ENCODE measurements at regions not wholly inside any gene's neighbourhood (a gene's known extent, or its start where the extent isn't known, plus 50 kb on each side); places are given as distances from the start of the nearest gene placed in this dataset.

DNA sequence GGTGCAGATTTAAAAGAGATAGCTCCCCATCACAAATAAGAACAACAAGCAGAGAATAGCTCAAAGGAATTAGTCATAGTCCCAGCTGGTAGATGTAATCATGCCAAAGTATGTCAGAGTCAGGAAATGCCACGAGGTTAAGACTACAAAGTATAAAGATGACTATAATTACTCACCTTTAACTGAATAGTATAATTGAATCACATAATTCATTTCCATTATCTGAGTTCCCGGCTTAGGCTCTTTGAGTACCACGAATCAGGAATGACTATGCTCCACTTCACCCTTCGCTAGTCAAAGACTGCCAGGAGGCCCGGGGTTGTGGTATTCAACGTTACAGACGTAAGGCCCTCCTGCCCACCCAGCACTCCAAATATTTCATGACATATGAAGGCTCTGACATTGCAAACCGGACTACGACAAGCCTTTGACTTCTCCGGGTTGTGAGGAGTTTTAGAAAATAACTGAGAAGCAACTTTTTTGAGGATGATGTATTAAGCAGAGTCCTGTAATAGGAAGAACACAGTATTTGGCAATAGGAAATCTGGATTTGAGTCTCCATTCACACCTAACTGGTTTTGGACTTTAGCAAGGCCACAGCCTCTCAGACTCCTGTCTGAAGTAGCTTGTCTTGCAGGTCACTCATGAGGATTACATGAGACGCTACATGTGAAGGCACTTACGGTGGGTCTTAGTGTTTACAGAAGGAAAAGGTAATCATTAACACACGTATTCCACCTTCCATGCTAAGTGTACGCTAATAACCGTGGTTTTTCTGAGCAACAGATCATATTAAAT is 64.6 kb downstream of the ENC1 start:
- Histone ChIP-seq H4K20me1 (replicated peaks in 1 of 2; ENCODE audit: control insufficient read depth in 1 of 2, insufficient read depth in 2 of 2, low read length in 2 of 2) (no peaks in the 10 kb centered on the region), H2BK120ac (replicated peaks; ENCODE audit: low read depth, low read length) (no peak overlapping the region), H3K36me3 (ENCODE audit: control insufficient read depth in 2 of 4, insufficient read depth in 4 of 4, low read length in 3 of 4) (no peaks in the 10 kb centered on the region), H2BK20ac (ENCODE audit: low read length) (no peak overlapping the region), H3K23me2 (ENCODE audit: low read depth, low read length) (no peaks in the 10 kb centered on the region), H3K18ac (ENCODE audit: extremely low read depth, low read length) (no peak overlapping the region), H3K56ac (replicated peaks; ENCODE audit: insufficient read length, low read depth, low read length) (no peak overlapping the region), H3K14ac (ENCODE audit: insufficient read length) (no peak overlapping the region), H3K4me1 (replicated peaks in 1 of 4; ENCODE audit: control insufficient read depth in 3 of 4, insufficient read depth in 4 of 4, low read length in 3 of 4) (peaks cover 0 to 4% (median 0%) of the 10 kb centered on the region in 4 experiments; a peak in 1 of 7 replicates), H2BK5ac (ENCODE audit: low read depth, low read length) (no peak overlapping the region), H3K4me2 (ENCODE audit: insufficient read depth in 1 of 2, low read depth in 2 of 2, low read length in 2 of 2) (no peak overlapping the region), H3K79me1 (ENCODE audit: low read depth, low read length) (no peaks in the 10 kb centered on the region), H3K79me2 (ENCODE audit: control insufficient read depth in 1 of 2, insufficient read depth in 2 of 2, low read length in 2 of 2) (no peaks in the 10 kb centered on the region), H3K27me3 (replicated peaks in 1 of 4; ENCODE audit: control insufficient read depth in 3 of 4, extremely low read depth in 1 of 4, insufficient read depth in 3 of 4, low read length in 3 of 4) (no peaks in the 10 kb centered on the region), H3K23ac (ENCODE audit: insufficient read length) (no peak overlapping the region), H3K4ac (replicated peaks; ENCODE audit: insufficient read length, low read depth, low read length) (no peak overlapping the region), H2AK5ac (ENCODE audit: low read depth, low read length) (no peak overlapping the region), H3K9ac (replicated peaks in 1 of 4; ENCODE audit: extremely low read depth in 1 of 4, low read depth in 3 of 4, low read length in 3 of 4) (no peak overlapping the region), H4K5ac (ENCODE audit: insufficient read length, low read depth, low read length) (no peak overlapping the region), H2AFZ (ENCODE audit: low read length) (no peak overlapping the region), H2BK15ac (ENCODE audit: low read length) (no peak overlapping the region), H2BK12ac (ENCODE audit: low read depth, low read length) (no peak overlapping the region), H3K4me3 (ENCODE audit: extremely low read depth in 1 of 4, insufficient read depth in 2 of 4, low read depth in 3 of 4, low read length in 4 of 4) (no peak overlapping the region), H4K91ac (replicated peaks; ENCODE audit: insufficient read length, low read length) (no peak overlapping the region), H3K9me3 (ENCODE audit: insufficient read depth in 2 of 2, low read depth in 1 of 2, low read length in 1 of 2) (no peaks in the 10 kb centered on the region), H4K8ac (ENCODE audit: extremely low read depth, insufficient read depth, low read length) (no peak overlapping the region), H3K27ac (ENCODE audit: low read depth, low read length) (no peak overlapping the region)
- CTCF ChIA-PET (ENCODE audit: partially characterized antibody): interaction anchor here (0.8 to 1.2 kb wide), 2 partner anchors 20 to 50 kb away, joined by 3 to 4 read pairs; no protein-coding TSS in a partner anchor
- WGBS, 2 experiments (ENCODE audit: extremely low coverage in 1 of 2, insufficient coverage in 1 of 2, insufficient read length in 1 of 2, insufficient replicate concordance in 2 of 2, low coverage in 1 of 2, low lambda C conversion rate in 2 of 2, missing lambda C conversion rate in 1 of 2): 90% methylated on average over 15 of the region's 15 CpGs; no CpG with 5 or more reads in 1 of the 2 experiments
- no peak for FAIRE-seq
- TF ChIP-seq HDAC6 (IDR thresholded peaks at IDR 0.05; ENCODE audit: low read depth, low read length): no peak
- TF ChIP-seq YY1 (IDR thresholded peaks at IDR 0.05; ENCODE audit: low read depth, low read length): no peak
- POLR2A ChIA-PET (ENCODE audit: partially characterized antibody): interaction anchor here (1.2 kb wide), 1 partner anchor 26 kb away, joined by 4 read pairs; no protein-coding TSS in a partner anchor
- DNase-seq (ENCODE audit: low read depth in 1 of 2, low spot score in 2 of 2): no peak
